ENCODE measurements at regions not wholly inside any gene's neighbourhood (a gene's known extent, or its start where the extent isn't known, plus 50 kb on each side); places are given as distances from the start of the nearest gene placed in this dataset.

DNA sequence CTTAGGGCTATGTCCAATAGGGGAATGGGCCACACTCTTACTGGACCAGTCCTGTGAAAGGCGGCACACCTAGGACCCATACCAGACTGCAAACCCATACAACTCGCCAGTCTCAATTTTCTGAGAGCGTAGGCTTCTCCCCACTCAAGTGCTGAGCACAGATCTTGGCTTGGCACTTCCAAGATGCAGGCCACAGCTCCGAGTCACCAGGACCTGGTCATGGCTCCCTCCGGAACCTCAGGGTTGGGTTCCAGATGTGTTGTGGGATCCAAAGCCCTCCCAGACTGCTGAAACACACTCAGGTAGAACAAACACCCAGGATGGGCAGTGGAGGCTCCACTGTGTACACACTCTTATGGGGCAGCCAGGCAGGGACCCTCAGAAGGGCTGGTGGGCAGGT, 103.3 kb downstream of the TMEM144 start:
- no peak overlapping the region for H3K4me3 ChIP-seq (ENCODE audit: low read depth, low read length)
- TF ChIP-seq, protein P1, sequence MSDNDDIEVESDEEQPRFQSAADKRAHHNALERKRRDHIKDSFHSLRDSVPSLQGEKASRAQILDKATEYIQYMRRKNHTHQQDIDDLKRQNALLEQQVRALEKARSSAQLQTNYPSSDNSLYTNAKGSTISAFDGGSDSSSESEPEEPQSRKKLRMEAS (IDR thresholded peaks at IDR 0.05; ENCODE audit: low read depth, low read length) = no peak
- TF ChIP-seq, protein P2, sequence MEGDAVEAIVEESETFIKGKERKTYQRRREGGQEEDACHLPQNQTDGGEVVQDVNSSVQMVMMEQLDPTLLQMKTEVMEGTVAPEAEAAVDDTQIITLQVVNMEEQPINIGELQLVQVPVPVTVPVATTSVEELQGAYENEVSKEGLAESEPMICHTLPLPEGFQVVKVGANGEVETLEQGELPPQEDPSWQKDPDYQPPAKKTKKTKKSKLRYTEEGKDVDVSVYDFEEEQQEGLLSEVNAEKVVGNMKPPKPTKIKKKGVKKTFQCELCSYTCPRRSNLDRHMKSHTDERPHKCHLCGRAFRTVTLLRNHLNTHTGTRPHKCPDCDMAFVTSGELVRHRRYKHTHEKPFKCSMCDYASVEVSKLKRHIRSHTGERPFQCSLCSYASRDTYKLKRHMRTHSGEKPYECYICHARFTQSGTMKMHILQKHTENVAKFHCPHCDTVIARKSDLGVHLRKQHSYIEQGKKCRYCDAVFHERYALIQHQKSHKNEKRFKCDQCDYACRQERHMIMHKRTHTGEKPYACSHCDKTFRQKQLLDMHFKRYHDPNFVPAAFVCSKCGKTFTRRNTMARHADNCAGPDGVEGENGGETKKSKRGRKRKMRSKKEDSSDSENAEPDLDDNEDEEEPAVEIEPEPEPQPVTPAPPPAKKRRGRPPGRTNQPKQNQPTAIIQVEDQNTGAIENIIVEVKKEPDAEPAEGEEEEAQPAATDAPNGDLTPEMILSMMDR (IDR thresholded peaks at IDR 0.05; ENCODE audit: low read depth, low read length) = no peak
- TF ChIP-seq POLR2A (IDR thresholded peaks at IDR 0.05; ENCODE audit: extremely low read depth, insufficient read length) = no peak
- TF ChIP-seq MYC (IDR thresholded peaks at IDR 0.05; ENCODE audit: low read depth, low read length) = no peak
- no peak for DNase-seq (ENCODE audit: low read depth)

DNA sequence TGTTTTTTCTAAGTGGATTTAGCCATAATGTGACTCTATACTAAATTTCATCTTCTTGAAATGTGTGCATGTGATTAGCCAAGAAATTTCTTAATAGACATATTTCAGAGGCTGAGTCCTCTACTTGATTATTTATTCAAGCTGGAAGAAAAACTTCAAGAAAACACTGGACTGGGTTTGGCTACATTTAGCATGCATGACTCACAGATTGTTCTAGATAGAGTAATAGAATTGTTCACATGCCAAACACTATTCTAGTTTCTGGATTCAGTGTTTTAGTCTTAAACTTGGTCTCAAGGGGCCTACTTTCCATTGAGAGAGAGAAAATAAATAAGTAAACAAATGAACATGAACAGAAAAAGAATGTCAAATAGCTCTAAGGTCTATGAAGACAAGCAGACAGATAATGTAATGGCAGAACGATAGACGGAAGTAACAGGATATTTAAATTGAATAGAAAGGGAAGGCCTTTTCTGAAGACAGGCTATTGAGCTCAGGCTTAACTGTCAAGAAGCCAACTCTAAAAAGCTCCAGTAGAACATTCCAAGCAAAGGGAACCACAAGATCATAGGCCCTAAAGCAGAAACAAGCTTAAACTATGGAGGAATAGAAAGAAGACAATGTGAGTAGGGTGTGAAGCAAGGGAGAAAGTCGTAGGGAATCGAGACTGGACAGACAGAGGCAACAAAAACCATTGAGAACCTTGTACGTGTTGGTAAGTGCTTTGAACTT, 104.6 kb downstream of the TMEM144 start:
- no peak overlapping the region for H3K4me3 ChIP-seq (ENCODE audit: low read depth, low read length)
- TF ChIP-seq, protein P2 (IDR thresholded peaks at IDR 0.05; ENCODE audit: low read depth, low read length) = no peak
- TF ChIP-seq, protein P1 (IDR thresholded peaks at IDR 0.05; ENCODE audit: low read depth, low read length) = no peak
- TF ChIP-seq POLR2A (IDR thresholded peaks at IDR 0.05; ENCODE audit: extremely low read depth, insufficient read length) (no peak), MYC (IDR thresholded peaks at IDR 0.05; ENCODE audit: low read depth, low read length) (no peak)
- DNase-seq (ENCODE audit: low read depth) = no peak

DNA sequence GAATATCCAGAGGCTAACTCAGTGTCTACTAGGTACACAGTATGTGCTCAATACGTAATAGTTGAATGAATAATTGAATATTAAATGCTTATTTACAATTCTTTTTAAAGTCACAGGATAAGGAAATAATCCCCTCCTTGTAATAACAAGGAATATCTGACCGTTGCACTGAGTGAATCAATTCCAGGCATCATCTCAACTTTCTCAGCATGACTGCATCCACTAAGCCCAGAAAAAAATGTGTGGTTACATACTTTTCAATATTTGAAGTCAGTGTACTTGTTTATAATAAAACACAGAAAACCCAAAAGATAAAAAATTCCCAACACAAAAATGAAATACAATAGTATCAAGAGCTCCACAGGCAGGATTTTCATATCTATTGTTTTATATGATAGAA, 105.4 kb downstream of the TMEM144 start:
- DNase-seq (ENCODE audit: low read depth) = no peak
- H3K4me3 ChIP-seq (ENCODE audit: low read depth, low read length) = no peak overlapping the region
- no peak for TF ChIP-seq POLR2A (IDR thresholded peaks at IDR 0.05; ENCODE audit: extremely low read depth, insufficient read length)
- TF ChIP-seq, protein P1 (IDR thresholded peaks at IDR 0.05; ENCODE audit: low read depth, low read length) = no peak
- TF ChIP-seq, protein P2 (IDR thresholded peaks at IDR 0.05; ENCODE audit: low read depth, low read length) = no peak
- no peak for TF ChIP-seq MYC (IDR thresholded peaks at IDR 0.05; ENCODE audit: low read depth, low read length)

DNA sequence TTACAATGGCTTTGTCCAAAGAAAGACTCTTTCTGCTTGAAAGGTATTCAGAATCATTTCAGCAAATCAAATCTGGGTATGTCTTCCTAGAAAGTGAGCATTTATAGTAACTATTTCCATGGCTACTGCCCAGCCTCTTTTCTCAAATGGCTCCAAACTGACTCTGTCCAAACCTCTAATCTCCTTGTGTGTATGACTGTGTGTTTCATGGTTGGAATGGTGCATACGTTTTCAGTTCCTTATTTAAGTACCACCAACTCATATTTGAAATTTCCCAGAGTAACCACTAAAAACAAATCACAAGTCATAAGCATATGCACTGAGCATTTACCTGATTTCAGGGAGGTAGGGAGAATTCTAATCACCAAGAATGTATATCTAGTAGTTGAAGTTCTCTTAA, 106.0 kb downstream of the TMEM144 start:
- TF ChIP-seq, protein P1 (IDR thresholded peaks at IDR 0.05; ENCODE audit: low read depth, low read length) = no peak
- TF ChIP-seq, protein P2 (IDR thresholded peaks at IDR 0.05; ENCODE audit: low read depth, low read length) = no peak
- TF ChIP-seq MYC (IDR thresholded peaks at IDR 0.05; ENCODE audit: low read depth, low read length) (no peak), POLR2A (IDR thresholded peaks at IDR 0.05; ENCODE audit: extremely low read depth, insufficient read length) (no peak)
- DNase-seq (ENCODE audit: low read depth) = no peak
- no peak overlapping the region for H3K4me3 ChIP-seq (ENCODE audit: low read depth, low read length)

DNA sequence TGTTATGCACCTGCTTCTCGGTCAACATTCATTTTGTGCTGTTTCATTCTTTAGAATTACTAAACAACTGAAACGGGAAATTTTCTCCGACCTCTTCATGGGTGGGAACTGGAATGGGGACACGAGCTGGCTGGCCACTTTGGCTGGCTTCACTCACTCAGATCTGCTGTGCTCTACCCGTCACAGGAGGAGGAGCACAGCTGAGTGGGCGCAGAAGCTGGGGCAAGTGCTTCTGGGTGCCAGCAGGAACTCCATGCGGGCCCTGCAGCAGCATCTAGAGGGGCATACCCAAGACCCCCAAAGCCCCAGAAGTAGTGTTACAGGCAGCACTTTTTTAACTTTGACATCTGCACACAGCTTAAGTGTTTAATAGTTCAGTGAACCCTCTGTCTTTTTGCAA, 109.6 kb downstream of the TMEM144 start:
- H3K4me3 ChIP-seq (ENCODE audit: low read depth, low read length) = no peak overlapping the region
- no peak for DNase-seq (ENCODE audit: low read depth)
- TF ChIP-seq, protein P2 (IDR thresholded peaks at IDR 0.05; ENCODE audit: low read depth, low read length) = no peak
- no peak for TF ChIP-seq MYC (IDR thresholded peaks at IDR 0.05; ENCODE audit: low read depth, low read length)
- TF ChIP-seq, protein P1 (IDR thresholded peaks at IDR 0.05; ENCODE audit: low read depth, low read length) = no peak
- TF ChIP-seq POLR2A (IDR thresholded peaks at IDR 0.05; ENCODE audit: extremely low read depth, insufficient read length) = no peak
